ENCODE measurements at regions not wholly inside any gene's neighbourhood (a gene's known extent, or its start where the extent isn't known, plus 50 kb on each side); places are given as distances from the start of the nearest gene placed in this dataset.
"Not testable (repeated sequence)": the region's sequence is repeated elsewhere in the genome, so short reads cannot be mapped to it uniquely, and the experiment has no call there.

GRCh38 chr6:74573613-74574012 is 632.2 kb downstream of the COL12A1 start:
- no peaks in the 10 kb centered on the region for H3K36me3 Mint-ChIP-seq
- H3K4me3 Mint-ChIP-seq: no peak overlapping the region
- ATAC-seq: no peak
- H3K9me3 Mint-ChIP-seq (ENCODE audit: low read depth): no peaks in the 10 kb centered on the region
- H3K27me3 Mint-ChIP-seq: no peaks in the 10 kb centered on the region
- no peaks in the 10 kb centered on the region for H3K4me1 Mint-ChIP-seq
- no peak overlapping the region for H3K27ac Mint-ChIP-seq
- CTCF ChIA-PET: no interaction called here
- DNase-seq: no peak

GRCh38 chr6:74570044-74570443 is 635.8 kb downstream of the COL12A1 start:
- Mint-ChIP-seq H3K27ac (no peak overlapping the region), H3K4me3 (no peak overlapping the region), H3K4me1 (no peaks in the 10 kb centered on the region), H3K9me3 (ENCODE audit: low read depth) (no peaks in the 10 kb centered on the region), H3K27me3 (no peaks in the 10 kb centered on the region), H3K36me3 (no peaks in the 10 kb centered on the region)
- ATAC-seq (no peak), DNase-seq (no peak)
- CTCF ChIA-PET: no interaction called here

GRCh38 chr6:74568861-74569260 is 637.0 kb downstream of the COL12A1 start:
- ATAC-seq: no peak
- Mint-ChIP-seq H3K9me3 (ENCODE audit: low read depth) (no peaks in the 10 kb centered on the region), H3K4me1 (no peaks in the 10 kb centered on the region), H3K36me3 (no peaks in the 10 kb centered on the region), H3K27me3 (no peaks in the 10 kb centered on the region), H3K27ac (no peak overlapping the region), H3K4me3 (no peak overlapping the region)
- no peak for DNase-seq
- CTCF ChIA-PET: no interaction called here

GRCh38 chr6:74567923-74568290 is 637.9 kb downstream of the COL12A1 start:
- CTCF ChIA-PET; H3K9me3 Mint-ChIP-seq (ENCODE audit: low read depth); H3K36me3 Mint-ChIP-seq: not testable (repeated sequence)

GRCh38 chr6:74567281-74567922 is 638.5 kb downstream of the COL12A1 start:
- no peak overlapping the region for H3K4me3 Mint-ChIP-seq
- CTCF ChIA-PET: no interaction called here
- no peaks in the 10 kb centered on the region for H3K27me3 Mint-ChIP-seq
- H3K27ac Mint-ChIP-seq: no peak overlapping the region
- H3K4me1 Mint-ChIP-seq: no peaks in the 10 kb centered on the region
- ATAC-seq (no peak), DNase-seq (no peak)
- no peaks in the 10 kb centered on the region for H3K36me3 Mint-ChIP-seq
- H3K9me3 Mint-ChIP-seq (ENCODE audit: low read depth): no peaks in the 10 kb centered on the region

More at GRCh38 chr6:74567923-74568290, 637.9 kb downstream of the COL12A1 start:
- H3K27ac Mint-ChIP-seq, ATAC-seq, H3K4me3 Mint-ChIP-seq, H3K4me1 Mint-ChIP-seq, DNase-seq, H3K27me3 Mint-ChIP-seq: not testable (repeated sequence)

GRCh38 chr6:74557236-74557635 is 648.6 kb downstream of the COL12A1 start:
- Mint-ChIP-seq H3K4me1 (no peaks in the 10 kb centered on the region), H3K27me3 (no peaks in the 10 kb centered on the region), H3K27ac (no peak overlapping the region), H3K9me3 (ENCODE audit: low read depth) (no peaks in the 10 kb centered on the region), H3K36me3 (no peaks in the 10 kb centered on the region), H3K4me3 (no peak overlapping the region)
- no peak for DNase-seq
- CTCF ChIA-PET: no interaction called here
- no peak for ATAC-seq

- Mint-ChIP-seq H3K27me3 (no peaks in the 10 kb centered on the region), H3K36me3 (no peaks in the 10 kb centered on the region), H3K4me3 (no peak overlapping the region), H3K27ac (no peak overlapping the region), H3K4me1 (no peaks in the 10 kb centered on the region), H3K9me3 (ENCODE audit: low read depth) (no peaks in the 10 kb centered on the region)
- DNase-seq (no peak), ATAC-seq (no peak)
- CTCF ChIA-PET: no interaction called here
These were observed 651.8 kb downstream of the COL12A1 start for GRCh38 chr6:74554041-74554440.

- Mint-ChIP-seq H3K9me3 (ENCODE audit: low read depth) (peaks cover 4% of the 10 kb centered on the region), H3K27me3 (no peaks in the 10 kb centered on the region), H3K4me1 (no peaks in the 10 kb centered on the region), H3K27ac (no peak overlapping the region), H3K36me3 (no peaks in the 10 kb centered on the region), H3K4me3 (no peak overlapping the region)
- CTCF ChIA-PET: no interaction called here
- DNase-seq (no peak), ATAC-seq (no peak)
These were observed 654.0 kb downstream of the COL12A1 start for GRCh38 chr6:74551896-74552295.

GRCh38 chr6:74550821-74551220 is 655.0 kb downstream of the COL12A1 start:
- CTCF ChIA-PET: no interaction called here
- no peak overlapping the region for H3K4me3 Mint-ChIP-seq
- H3K27me3 Mint-ChIP-seq: no peaks in the 10 kb centered on the region
- DNase-seq (no peak), ATAC-seq (no peak)
- H3K4me1 Mint-ChIP-seq: no peaks in the 10 kb centered on the region
- H3K9me3 Mint-ChIP-seq (ENCODE audit: low read depth): peaks cover 4% of the 10 kb centered on the region
- H3K27ac Mint-ChIP-seq: no peak overlapping the region
- H3K36me3 Mint-ChIP-seq: no peaks in the 10 kb centered on the region

GRCh38 chr6:74549746-74550145 is 656.1 kb downstream of the COL12A1 start:
- no peaks in the 10 kb centered on the region for H3K36me3 Mint-ChIP-seq
- DNase-seq (no peak), ATAC-seq (no peak)
- CTCF ChIA-PET: no interaction called here
- no peaks in the 10 kb centered on the region for H3K4me1 Mint-ChIP-seq
- no peak overlapping the region for H3K27ac Mint-ChIP-seq
- no peak overlapping the region for H3K4me3 Mint-ChIP-seq
- H3K27me3 Mint-ChIP-seq: no peaks in the 10 kb centered on the region
- peaks cover 4% of the 10 kb centered on the region for H3K9me3 Mint-ChIP-seq (ENCODE audit: low read depth)

GRCh38 chr6:74534465-74535211 is 671.2 kb downstream of the COL12A1 start:
- DNase-seq: no peak
- Mint-ChIP-seq H3K4me1 (no peaks in the 10 kb centered on the region), H3K4me3 (no peak overlapping the region), H3K27me3 (no peaks in the 10 kb centered on the region), H3K27ac (no peak overlapping the region), H3K36me3 (no peaks in the 10 kb centered on the region), H3K9me3 (ENCODE audit: low read depth) (peaks cover 4% of the 10 kb centered on the region)
- CTCF ChIA-PET: no interaction called here
- no peak for ATAC-seq

- Mint-ChIP-seq H3K27ac (no peak overlapping the region), H3K36me3 (no peaks in the 10 kb centered on the region), H3K4me3 (no peak overlapping the region), H3K4me1 (no peaks in the 10 kb centered on the region), H3K9me3 (ENCODE audit: low read depth) (peaks cover 2% of the 10 kb centered on the region), H3K27me3 (no peaks in the 10 kb centered on the region)
- no peak for DNase-seq
- no peak for ATAC-seq
- CTCF ChIA-PET: no interaction called here
These were observed 686.7 kb downstream of the COL12A1 start for GRCh38 chr6:74519163-74519562.

GRCh38 chr6:74518035-74518434 is 687.8 kb downstream of the COL12A1 start:
- no peak overlapping the region for H3K4me3 Mint-ChIP-seq
- DNase-seq (no peak), ATAC-seq (no peak)
- H3K27me3 Mint-ChIP-seq: no peaks in the 10 kb centered on the region
- H3K36me3 Mint-ChIP-seq: no peaks in the 10 kb centered on the region
- no peaks in the 10 kb centered on the region for H3K4me1 Mint-ChIP-seq
- no peak overlapping the region for H3K27ac Mint-ChIP-seq
- CTCF ChIA-PET: no interaction called here
- peaks cover 5% of the 10 kb centered on the region for H3K9me3 Mint-ChIP-seq (ENCODE audit: low read depth)

- no peaks in the 10 kb centered on the region for H3K36me3 Mint-ChIP-seq
- CTCF ChIA-PET: no interaction called here
- H3K4me1 Mint-ChIP-seq: no peaks in the 10 kb centered on the region
- H3K27ac Mint-ChIP-seq: no peak overlapping the region
- no peaks in the 10 kb centered on the region for H3K27me3 Mint-ChIP-seq
- ATAC-seq: no peak
- no peak overlapping the region for H3K4me3 Mint-ChIP-seq
- DNase-seq: no peak
- H3K9me3 Mint-ChIP-seq (ENCODE audit: low read depth): peaks cover 13% of the 10 kb centered on the region
These were observed 695.0 kb downstream of the COL12A1 start for GRCh38 chr6:74510878-74511277.

Data from activated CD8-positive, alpha-beta memory T cell treated with anti-CD3 and anti-CD28 coated beads, Interleukin-2, amount 10 ng/mL, durations not matched to agents 7 days and 5 days (primary cell).